ENCODE measurements at regions not wholly inside any gene's neighbourhood (a gene's known extent, or its start where the extent isn't known, plus 50 kb on each side); places are given as distances from the start of the nearest gene placed in this dataset.

- no peak for TF ChIP-seq POLR2A (IDR thresholded peaks at IDR 0.05)
- TF ChIP-seq CTCF (IDR thresholded peaks at IDR 0.05 in 4 of 5, conservative IDR thresholded peaks at IDR 0.05 in 1 of 5) = no peak
Measured at GRCh38 chr4:80139671-80140070, 57.6 kb upstream of the PRDM8 start.

All from gastrocnemius medialis (tissue), 4 donors.